ENCODE measurements at regions not wholly inside any gene's neighbourhood (a gene's known extent, or its start where the extent isn't known, plus 50 kb on each side); places are given as distances from the start of the nearest gene placed in this dataset.

DNA sequence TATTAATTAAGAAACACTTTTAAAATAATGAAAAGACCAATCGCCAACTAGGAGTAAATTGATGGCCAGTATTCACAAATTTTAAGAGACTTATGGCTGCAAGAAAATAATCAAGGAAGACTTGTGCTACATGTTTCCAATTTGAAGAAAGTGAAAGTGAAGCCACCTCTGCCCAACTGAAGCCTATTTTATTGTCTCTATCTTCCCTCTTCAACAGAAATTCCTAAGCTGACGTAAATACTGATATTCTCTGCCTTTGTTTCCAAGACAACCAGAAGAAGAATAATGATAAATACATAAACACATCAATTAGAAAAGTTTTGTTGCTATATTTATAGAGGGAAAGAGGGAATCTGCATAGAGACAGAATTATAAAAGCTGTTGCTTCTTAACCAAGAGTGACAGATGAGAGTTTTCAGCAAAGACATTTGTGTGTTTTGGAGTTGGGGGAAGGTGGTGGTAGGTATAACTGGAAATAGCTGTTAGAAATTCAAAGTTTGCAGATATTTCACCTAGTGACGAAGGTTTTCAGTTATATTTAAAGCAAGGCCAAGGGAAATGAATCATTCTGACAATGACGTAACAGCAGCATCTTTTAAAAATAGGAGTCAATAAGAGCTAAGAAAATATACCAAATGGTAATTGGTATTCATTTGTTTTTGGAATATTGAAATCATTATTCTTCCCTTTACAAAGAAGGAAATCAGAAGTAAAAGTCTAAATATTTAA lies 576.6 kb upstream of the SORCS1 start:
- no peak overlapping the region for H3K4me3 ChIP-seq (ENCODE audit: low read depth in 1 of 3, low read length in 3 of 3)
- no peaks in the 10 kb centered on the region for H3K36me3 ChIP-seq (ENCODE audit: control insufficient read depth in 4 of 4, insufficient read depth in 3 of 4, low read depth in 1 of 4, low read length in 3 of 4)
- H3K27ac ChIP-seq (ENCODE audit: low read depth in 1 of 2, low read length in 2 of 2): no peak overlapping the region
- TF ChIP-seq RAD21 (IDR thresholded peaks at IDR 0.05) (no peak), JUND (IDR thresholded peaks at IDR 0.05) (no peak), GABPA (IDR thresholded peaks at IDR 0.05 in 1 of 2, conservative IDR thresholded peaks at IDR 0.05 in 1 of 2) (no peak), RXRA (IDR thresholded peaks at IDR 0.05) (no peak), TAF1 (conservative IDR thresholded peaks at IDR 0.05) (no peak), HNF4A (conservative IDR thresholded peaks at IDR 0.05) (no peak), HNF4G (IDR thresholded peaks at IDR 0.05) (no peak), NR2F2 (IDR thresholded peaks at IDR 0.05) (no peak), FOXA1 (IDR thresholded peaks at IDR 0.05) (no peak), EGR1 (IDR thresholded peaks at IDR 0.05; ENCODE audit: low read depth in 2 of 2) (no peak), SP1 (IDR thresholded peaks at IDR 0.05) (no peak), YY1 (IDR thresholded peaks at IDR 0.05) (no peak)
- TF ChIP-seq, protein P1, sequence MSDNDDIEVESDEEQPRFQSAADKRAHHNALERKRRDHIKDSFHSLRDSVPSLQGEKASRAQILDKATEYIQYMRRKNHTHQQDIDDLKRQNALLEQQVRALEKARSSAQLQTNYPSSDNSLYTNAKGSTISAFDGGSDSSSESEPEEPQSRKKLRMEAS (IDR thresholded peaks at IDR 0.05): no peak
- TF ChIP-seq, protein P2, sequence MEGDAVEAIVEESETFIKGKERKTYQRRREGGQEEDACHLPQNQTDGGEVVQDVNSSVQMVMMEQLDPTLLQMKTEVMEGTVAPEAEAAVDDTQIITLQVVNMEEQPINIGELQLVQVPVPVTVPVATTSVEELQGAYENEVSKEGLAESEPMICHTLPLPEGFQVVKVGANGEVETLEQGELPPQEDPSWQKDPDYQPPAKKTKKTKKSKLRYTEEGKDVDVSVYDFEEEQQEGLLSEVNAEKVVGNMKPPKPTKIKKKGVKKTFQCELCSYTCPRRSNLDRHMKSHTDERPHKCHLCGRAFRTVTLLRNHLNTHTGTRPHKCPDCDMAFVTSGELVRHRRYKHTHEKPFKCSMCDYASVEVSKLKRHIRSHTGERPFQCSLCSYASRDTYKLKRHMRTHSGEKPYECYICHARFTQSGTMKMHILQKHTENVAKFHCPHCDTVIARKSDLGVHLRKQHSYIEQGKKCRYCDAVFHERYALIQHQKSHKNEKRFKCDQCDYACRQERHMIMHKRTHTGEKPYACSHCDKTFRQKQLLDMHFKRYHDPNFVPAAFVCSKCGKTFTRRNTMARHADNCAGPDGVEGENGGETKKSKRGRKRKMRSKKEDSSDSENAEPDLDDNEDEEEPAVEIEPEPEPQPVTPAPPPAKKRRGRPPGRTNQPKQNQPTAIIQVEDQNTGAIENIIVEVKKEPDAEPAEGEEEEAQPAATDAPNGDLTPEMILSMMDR (IDR thresholded peaks at IDR 0.05; ENCODE audit: low read depth, low read length, missing input control): no peak
- TF ChIP-seq, protein P3, sequence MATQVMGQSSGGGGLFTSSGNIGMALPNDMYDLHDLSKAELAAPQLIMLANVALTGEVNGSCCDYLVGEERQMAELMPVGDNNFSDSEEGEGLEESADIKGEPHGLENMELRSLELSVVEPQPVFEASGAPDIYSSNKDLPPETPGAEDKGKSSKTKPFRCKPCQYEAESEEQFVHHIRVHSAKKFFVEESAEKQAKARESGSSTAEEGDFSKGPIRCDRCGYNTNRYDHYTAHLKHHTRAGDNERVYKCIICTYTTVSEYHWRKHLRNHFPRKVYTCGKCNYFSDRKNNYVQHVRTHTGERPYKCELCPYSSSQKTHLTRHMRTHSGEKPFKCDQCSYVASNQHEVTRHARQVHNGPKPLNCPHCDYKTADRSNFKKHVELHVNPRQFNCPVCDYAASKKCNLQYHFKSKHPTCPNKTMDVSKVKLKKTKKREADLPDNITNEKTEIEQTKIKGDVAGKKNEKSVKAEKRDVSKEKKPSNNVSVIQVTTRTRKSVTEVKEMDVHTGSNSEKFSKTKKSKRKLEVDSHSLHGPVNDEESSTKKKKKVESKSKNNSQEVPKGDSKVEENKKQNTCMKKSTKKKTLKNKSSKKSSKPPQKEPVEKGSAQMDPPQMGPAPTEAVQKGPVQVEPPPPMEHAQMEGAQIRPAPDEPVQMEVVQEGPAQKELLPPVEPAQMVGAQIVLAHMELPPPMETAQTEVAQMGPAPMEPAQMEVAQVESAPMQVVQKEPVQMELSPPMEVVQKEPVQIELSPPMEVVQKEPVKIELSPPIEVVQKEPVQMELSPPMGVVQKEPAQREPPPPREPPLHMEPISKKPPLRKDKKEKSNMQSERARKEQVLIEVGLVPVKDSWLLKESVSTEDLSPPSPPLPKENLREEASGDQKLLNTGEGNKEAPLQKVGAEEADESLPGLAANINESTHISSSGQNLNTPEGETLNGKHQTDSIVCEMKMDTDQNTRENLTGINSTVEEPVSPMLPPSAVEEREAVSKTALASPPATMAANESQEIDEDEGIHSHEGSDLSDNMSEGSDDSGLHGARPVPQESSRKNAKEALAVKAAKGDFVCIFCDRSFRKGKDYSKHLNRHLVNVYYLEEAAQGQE (IDR thresholded peaks at IDR 0.05): no peak
- TF ChIP-seq, protein P4, sequence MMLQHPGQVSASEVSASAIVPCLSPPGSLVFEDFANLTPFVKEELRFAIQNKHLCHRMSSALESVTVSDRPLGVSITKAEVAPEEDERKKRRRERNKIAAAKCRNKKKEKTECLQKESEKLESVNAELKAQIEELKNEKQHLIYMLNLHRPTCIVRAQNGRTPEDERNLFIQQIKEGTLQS (IDR thresholded peaks at IDR 0.05): no peak
- no peaks in the 10 kb centered on the region for H3K27me3 ChIP-seq (ENCODE audit: control insufficient read depth in 4 of 4, insufficient read depth in 4 of 4, low read length in 3 of 4)
- H3K9me3 ChIP-seq (ENCODE audit: control insufficient read depth in 4 of 4, low read length in 3 of 4): no peaks in the 10 kb centered on the region
- 63% methylated on average over 4 of the region's 4 CpGs for WGBS
- H3K4me1 ChIP-seq (ENCODE audit: control insufficient read depth in 4 of 4, insufficient read depth in 4 of 4, low read length in 3 of 4): no peaks in the 10 kb centered on the region
- H3K9ac ChIP-seq (ENCODE audit: low read depth in 1 of 2, low read length in 2 of 2): no peak overlapping the region
- no peak for DNase-seq (ENCODE audit: low spot score)

DNA sequence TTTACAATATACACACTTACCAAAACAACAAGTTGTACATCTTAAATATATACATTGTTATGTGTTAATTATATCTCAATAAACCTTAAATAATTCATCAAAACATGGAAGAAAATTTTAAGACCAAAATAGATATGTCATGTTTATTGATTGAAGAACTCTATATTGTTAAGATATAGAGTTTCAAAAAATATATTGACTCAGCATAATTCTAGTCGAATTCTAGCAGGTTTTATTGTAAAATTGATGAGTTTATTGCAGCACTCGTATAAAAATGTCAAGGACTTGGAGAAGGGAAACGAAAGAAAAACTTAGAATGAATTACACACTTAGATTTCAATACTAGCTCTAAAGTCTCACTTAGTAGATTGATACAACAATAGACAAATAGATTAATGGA lies 575.4 kb upstream of the SORCS1 start:
- H3K36me3 ChIP-seq (ENCODE audit: control insufficient read depth in 4 of 4, insufficient read depth in 3 of 4, low read depth in 1 of 4, low read length in 3 of 4): no peaks in the 10 kb centered on the region
- H3K27ac ChIP-seq (ENCODE audit: low read depth in 1 of 2, low read length in 2 of 2): no peak overlapping the region
- no peaks in the 10 kb centered on the region for H3K4me1 ChIP-seq (ENCODE audit: control insufficient read depth in 4 of 4, insufficient read depth in 4 of 4, low read length in 3 of 4)
- WGBS: 68% methylated on average over 3 of the region's 3 CpGs
- no peak for DNase-seq (ENCODE audit: low spot score)
- no peaks in the 10 kb centered on the region for H3K27me3 ChIP-seq (ENCODE audit: control insufficient read depth in 4 of 4, insufficient read depth in 4 of 4, low read length in 3 of 4)
- H3K9me3 ChIP-seq (ENCODE audit: control insufficient read depth in 4 of 4, low read length in 3 of 4): no peaks in the 10 kb centered on the region
- no peak overlapping the region for H3K9ac ChIP-seq (ENCODE audit: low read depth in 1 of 2, low read length in 2 of 2)
- H3K4me3 ChIP-seq (ENCODE audit: low read depth in 1 of 3, low read length in 3 of 3): no peak overlapping the region
- no peak for TF ChIP-seq HNF4G (IDR thresholded peaks at IDR 0.05)
- TF ChIP-seq JUND (IDR thresholded peaks at IDR 0.05): no peak
- TF ChIP-seq FOXA1 (IDR thresholded peaks at IDR 0.05): no peak
- no peak for TF ChIP-seq RXRA (IDR thresholded peaks at IDR 0.05)
- TF ChIP-seq RAD21 (IDR thresholded peaks at IDR 0.05): no peak
- no peak for TF ChIP-seq HNF4A (conservative IDR thresholded peaks at IDR 0.05)
- no peak for TF ChIP-seq FOXA2 (IDR thresholded peaks at IDR 0.05)
- TF ChIP-seq YY1 (IDR thresholded peaks at IDR 0.05): no peak
- TF ChIP-seq SP1 (IDR thresholded peaks at IDR 0.05): no peak
- TF ChIP-seq, protein P1 (IDR thresholded peaks at IDR 0.05): no peak
- TF ChIP-seq EGR1 (IDR thresholded peaks at IDR 0.05; ENCODE audit: low read depth in 2 of 2): no peak
- TF ChIP-seq, protein P3 (IDR thresholded peaks at IDR 0.05): no peak
- TF ChIP-seq NR2F2 (IDR thresholded peaks at IDR 0.05): no peak
- no peak for TF ChIP-seq TAF1 (conservative IDR thresholded peaks at IDR 0.05)
- TF ChIP-seq, protein P5, sequence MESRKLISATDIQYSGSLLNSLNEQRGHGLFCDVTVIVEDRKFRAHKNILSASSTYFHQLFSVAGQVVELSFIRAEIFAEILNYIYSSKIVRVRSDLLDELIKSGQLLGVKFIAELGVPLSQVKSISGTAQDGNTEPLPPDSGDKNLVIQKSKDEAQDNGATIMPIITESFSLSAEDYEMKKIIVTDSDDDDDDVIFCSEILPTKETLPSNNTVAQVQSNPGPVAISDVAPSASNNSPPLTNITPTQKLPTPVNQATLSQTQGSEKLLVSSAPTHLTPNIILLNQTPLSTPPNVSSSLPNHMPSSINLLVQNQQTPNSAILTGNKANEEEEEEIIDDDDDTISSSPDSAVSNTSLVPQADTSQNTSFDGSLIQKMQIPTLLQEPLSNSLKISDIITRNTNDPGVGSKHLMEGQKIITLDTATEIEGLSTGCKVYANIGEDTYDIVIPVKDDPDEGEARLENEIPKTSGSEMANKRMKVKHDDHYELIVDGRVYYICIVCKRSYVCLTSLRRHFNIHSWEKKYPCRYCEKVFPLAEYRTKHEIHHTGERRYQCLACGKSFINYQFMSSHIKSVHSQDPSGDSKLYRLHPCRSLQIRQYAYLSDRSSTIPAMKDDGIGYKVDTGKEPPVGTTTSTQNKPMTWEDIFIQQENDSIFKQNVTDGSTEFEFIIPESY (IDR thresholded peaks at IDR 0.05): no peak
- TF ChIP-seq, protein P4 (IDR thresholded peaks at IDR 0.05): no peak
- no peak for TF ChIP-seq GABPA (IDR thresholded peaks at IDR 0.05 in 1 of 2, conservative IDR thresholded peaks at IDR 0.05 in 1 of 2)

All from liver (tissue), 8 donors.